Mucosa of descending colon (tissue), 3 donors: ENCODE measurements at regions not wholly inside any gene's neighbourhood (a gene's known extent, or its start where the extent isn't known, plus 50 kb on each side); places are given as distances from the start of the nearest gene placed in this dataset.

ENCODE experiments used
- ATAC-seq: fragments of 200-7000 bp; cut with Tn5 transposase; one replicate; pipeline ENCODE4 v1.9.1; 2020; ENCODE audit warnings: mild to moderate bottlenecking, moderate library complexity
- DNase-seq, 3 donors: peaks; one replicate each; pipeline ENCODE4 v3.0.0-alpha.2; 2020
- H3K36me3 ChIP-seq: fragments of 200-600 bp; one replicate; pipeline ENCODE4 v1.8.0; 2021; ENCODE audit warnings: low read depth, mild to moderate bottlenecking
- H3K4me1 ChIP-seq: fragments of 200-600 bp; one replicate; pipeline ENCODE4 v1.8.0; 2021; ENCODE audit warnings: low read depth, mild to moderate bottlenecking
- H3K4me3 ChIP-seq: fragments of 200-600 bp; one replicate; pipeline ENCODE4 v1.8.0; 2021; ENCODE audit warnings: mild to moderate bottlenecking
- H3K9me3 ChIP-seq: fragments of 200-600 bp; one replicate; pipeline ENCODE4 v1.8.0; 2021; ENCODE audit warnings: mild to moderate bottlenecking
- CTCF ChIP-seq: fragments of 200-600 bp; IDR thresholded peaks from one replicate; pipeline ENCODE4 v1.8.0; 2022; ENCODE audit warnings: antibody characterized with exemption, mild to moderate bottlenecking
- intact Hi-C, 2 donors: fragments of 100-400 bp; cut with DNase I in 1 of 2; cut with micrococcal nuclease in 1 of 2; formaldehyde crosslinking; loops; one replicate each; pipeline versions ENCODE4 v1.11.0 to v1.11.1; 2022; cut with DNase I, micrococcal nuclease
- donor health status: DM: no; HTN: no; CAD: no; lungs with moderate emphysema.
- donor health status: DM: no; HTN: no; CAD: no.
- donor health status: DM: no; HTN: yes; CAD: no.

GRCh38 chr2:15881676-15882075 lies 58.7 kb upstream of the MYCN start:
- intact Hi-C loops = no loop called here
- no peak overlapping the region for H3K4me3 ChIP-seq
- DNase-seq (no peak), ATAC-seq (no peak)
- TF ChIP-seq CTCF = no peak
- no peaks in the 10 kb centered on the region for H3K4me1 ChIP-seq
- H3K9me3 ChIP-seq = no peaks in the 10 kb centered on the region
- H3K36me3 ChIP-seq = no peaks in the 10 kb centered on the region

GRCh38 chr2:15882761-15883497 lies 57.4 kb upstream of the MYCN start:
- Histone ChIP-seq H3K36me3 (no peaks in the 10 kb centered on the region), H3K4me3 (no peak overlapping the region), H3K9me3 (no peaks in the 10 kb centered on the region), H3K4me1 (no peaks in the 10 kb centered on the region)
- intact Hi-C loops = no loop called here
- DNase-seq (no peak), ATAC-seq (no peak)
- no peak for TF ChIP-seq CTCF

GRCh38 chr2:15883684-15884083 lies 56.7 kb upstream of the MYCN start:
- DNase-seq = no peak
- Histone ChIP-seq H3K4me3 (no peak overlapping the region), H3K4me1 (no peaks in the 10 kb centered on the region), H3K36me3 (no peaks in the 10 kb centered on the region), H3K9me3 (no peaks in the 10 kb centered on the region)
- TF ChIP-seq CTCF = no peak
- no peak for ATAC-seq
- intact Hi-C loops = no loop called here

DNA sequence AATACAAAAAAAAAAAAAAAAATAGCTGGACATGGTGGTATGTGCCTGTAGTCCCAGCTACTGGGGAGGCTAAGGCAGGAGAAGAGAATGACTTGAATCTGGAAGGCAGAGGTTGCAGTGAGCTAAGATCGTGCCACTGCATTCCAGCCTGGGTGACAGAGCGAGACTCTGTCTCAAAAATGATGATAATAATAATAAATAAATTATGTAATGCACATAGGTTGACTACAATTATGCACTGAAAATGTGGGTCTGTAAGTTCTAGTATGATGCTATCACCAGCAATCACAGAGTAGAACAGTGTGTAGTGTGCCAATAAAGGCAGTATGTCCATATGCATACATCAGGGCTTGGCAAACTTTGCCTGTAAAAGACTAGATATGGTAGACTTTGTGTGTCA lies 55.6 kb upstream of the MYCN start:
- Histone ChIP-seq H3K9me3 (no peaks in the 10 kb centered on the region), H3K4me1 (no peaks in the 10 kb centered on the region), H3K4me3 (no peak overlapping the region), H3K36me3 (no peaks in the 10 kb centered on the region)
- no peak for TF ChIP-seq CTCF
- no peak for ATAC-seq
- DNase-seq = no peak
- intact Hi-C loops = no loop called here

DNA sequence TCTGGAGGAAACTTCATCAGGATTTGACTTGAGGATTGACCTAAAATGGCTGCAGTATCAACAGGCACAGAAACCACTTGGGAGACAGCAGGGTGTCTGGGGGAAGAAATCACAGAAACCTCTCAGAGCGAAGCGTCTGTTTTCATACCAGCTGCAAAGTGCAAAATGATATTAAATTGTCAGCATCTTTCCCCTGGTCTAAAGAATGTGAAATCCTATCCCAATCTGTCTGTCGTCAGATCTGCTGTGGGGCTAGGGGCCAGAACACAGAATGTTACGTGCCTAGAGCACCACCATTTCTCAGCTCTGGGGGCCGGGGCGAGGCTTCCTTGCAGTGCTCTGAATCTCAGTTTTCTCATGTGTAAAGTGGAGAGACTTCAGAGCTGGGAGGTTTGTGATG lies 54.1 kb upstream of the MYCN start:
- no peaks in the 10 kb centered on the region for H3K36me3 ChIP-seq
- H3K4me1 ChIP-seq = no peaks in the 10 kb centered on the region
- no peak for TF ChIP-seq CTCF
- DNase-seq (no peak), ATAC-seq (no peak)
- intact Hi-C loops = no loop called here
- no peaks in the 10 kb centered on the region for H3K9me3 ChIP-seq
- H3K4me3 ChIP-seq = no peak overlapping the region
